WTC11 (cell line): ENCODE measurements at regions not wholly inside any gene's neighbourhood (a gene's known extent, or its start where the extent isn't known, plus 50 kb on each side); places are given as distances from the start of the nearest gene placed in this dataset.

ENCODE experiments used
- ATAC-seq: fragments of 200-7000 bp; cut with Tn5 transposase; 2 replicates; pipeline ENCODE4 v1.10.0; 2021; ENCODE audit warnings: mild to moderate bottlenecking, moderate library complexity
- CTCF ChIA-PET: fragments of 300-600 bp; sonication (Branson Sonifier 250); formaldehyde crosslinking; loops from one replicate; lab custom pipeline; 2021; ENCODE audit warnings: antibody characterized with exemption; lab: Charles Lee
- POLR2A ChIA-PET: fragments of 350-600 bp; sonication (Branson Sonifier 250); formaldehyde crosslinking; loops from one replicate; lab custom pipeline; 2021; ENCODE audit warnings: antibody characterized with exemption; lab: Charles Lee
- DNase-seq: peaks from one replicate; pipeline ENCODE4 v3.0.0; 2021; ENCODE audit warnings: low spot score
- H3K27ac Mint-ChIP-seq: 2 replicates; pipeline ENCODE4 v1.8.0; 2021; ENCODE audit warnings: mixed read lengths
- H3K27me3 Mint-ChIP-seq: 2 replicates; pipeline ENCODE4 v1.8.0; 2021; ENCODE audit warnings: low read depth, mild to moderate bottlenecking, moderate library complexity, mixed read lengths
- H3K36me3 Mint-ChIP-seq: 2 replicates; pipeline ENCODE4 v1.8.0; 2021; ENCODE audit warnings: mixed read lengths
- H3K4me1 Mint-ChIP-seq: 2 replicates; pipeline ENCODE4 v1.8.0; 2022; ENCODE audit warnings: mixed read lengths
- H3K4me3 Mint-ChIP-seq: 2 replicates; pipeline ENCODE4 v1.8.0; 2021; ENCODE audit warnings: mild to moderate bottlenecking, moderate library complexity, mixed read lengths
- H3K9me3 Mint-ChIP-seq: 2 replicates; pipeline ENCODE4 v1.8.0; 2021; ENCODE audit warnings: mixed read lengths
- CBFB ChIP-seq: sonication (generic); formaldehyde crosslinking; IDR thresholded peaks from 2 replicates; pipeline ENCODE4 v1.8.1; 2022; ENCODE audit warnings: mild to moderate bottlenecking, low read depth, missing genetic modification reagents
- CREB1 ChIP-seq: sonication (generic); formaldehyde crosslinking; IDR thresholded peaks from 2 replicates; pipeline ENCODE4 v1.8.0; 2023; ENCODE audit warnings: mild to moderate bottlenecking, missing genetic modification reagents
- ELF4 ChIP-seq: sonication (generic); formaldehyde crosslinking; IDR thresholded peaks from 2 replicates; pipeline ENCODE4 v1.8.1; 2022; ENCODE audit warnings: low read depth, mild to moderate bottlenecking, moderate library complexity, missing genetic modification reagents
- FOXP1 ChIP-seq: sonication (generic); formaldehyde crosslinking; IDR thresholded peaks from 2 replicates; pipeline ENCODE4 v1.8.0; 2022; ENCODE audit warnings: missing genetic modification reagents, mild to moderate bottlenecking, moderate library complexity, borderline replicate concordance
- MXD4 ChIP-seq: fragments of 250-450 bp; sonication (Bioruptor Pico); IDR thresholded peaks from 2 replicates; pipeline ENCODE4 v1.8.0; 2021; ENCODE audit warnings: mild to moderate bottlenecking, moderate library complexity, borderline replicate concordance
- NFATC4 ChIP-seq: fragments of 250-450 bp; sonication (Bioruptor Pico); IDR thresholded peaks from 2 replicates; pipeline ENCODE4 v1.9.0; 2021; ENCODE audit warnings: mild to moderate bottlenecking
- NR2C2 ChIP-seq: sonication (generic); formaldehyde crosslinking; IDR thresholded peaks from 2 replicates; pipeline ENCODE4 v1.8.0; 2022; ENCODE audit warnings: mild to moderate bottlenecking, missing genetic modification reagents
- NR3C1 ChIP-seq: sonication (generic); formaldehyde crosslinking; conservative IDR thresholded peaks from 2 replicates; pipeline ENCODE4 v1.8.1; 2023; ENCODE audit warnings: low read depth, mild to moderate bottlenecking, missing genetic modification reagents
- RELA ChIP-seq: sonication (generic); formaldehyde crosslinking; IDR thresholded peaks from 2 replicates; pipeline ENCODE4 v1.8.1; 2022; ENCODE audit warnings: missing genetic modification reagents, mild to moderate bottlenecking, borderline replicate concordance
- SMAD4 ChIP-seq: sonication (generic); formaldehyde crosslinking; IDR thresholded peaks from 2 replicates; pipeline ENCODE4 v1.8.0; 2022; ENCODE audit warnings: mild to moderate bottlenecking, missing genetic modification reagents
- SOX15 ChIP-seq: fragments of 250-450 bp; sonication (Bioruptor Pico); IDR thresholded peaks from 2 replicates; pipeline ENCODE4 v1.9.0; 2021; ENCODE audit warnings: mild to moderate bottlenecking
- TCF7 ChIP-seq: sonication (generic); formaldehyde crosslinking; IDR thresholded peaks from 2 replicates; pipeline ENCODE4 v1.8.0; 2022; ENCODE audit warnings: mild to moderate bottlenecking, low read depth, missing genetic modification reagents, moderate library complexity
- ZNF317 ChIP-seq: sonication (generic); formaldehyde crosslinking; IDR thresholded peaks from 2 replicates; pipeline ENCODE4 v1.8.1; 2023; ENCODE audit warnings: low read depth, mild to moderate bottlenecking, moderate library complexity, missing genetic modification reagents, borderline replicate concordance
- TF ChIP-seq, protein P1 (sequence below): sonication (generic); formaldehyde crosslinking; IDR thresholded peaks from 2 replicates; pipeline ENCODE4 v1.8.1; 2023; ENCODE audit warnings: mild to moderate bottlenecking, moderate library complexity, missing genetic modification reagents
- TF ChIP-seq, protein P2 (sequence below): sonication (generic); formaldehyde crosslinking; IDR thresholded peaks from 2 replicates; pipeline ENCODE4 v1.8.0; 2023; ENCODE audit warnings: mild to moderate bottlenecking, missing genetic modification reagents
- TF ChIP-seq, protein P3 (sequence below): sonication (generic); formaldehyde crosslinking; IDR thresholded peaks from 2 replicates; pipeline ENCODE4 v1.8.1; 2023; ENCODE audit warnings: mild to moderate bottlenecking, missing genetic modification reagents
- TF ChIP-seq, protein P4 (sequence below): fragments of 250-450 bp; sonication (Bioruptor Pico); IDR thresholded peaks from 2 replicates; pipeline ENCODE4 v1.8.0; 2021; ENCODE audit warnings: mild to moderate bottlenecking
- TF ChIP-seq, protein P5 (sequence below): sonication (generic); formaldehyde crosslinking; IDR thresholded peaks from 2 replicates; pipeline ENCODE4 v1.8.1; 2023; ENCODE audit warnings: mild to moderate bottlenecking, missing genetic modification reagents, borderline replicate concordance

DNA sequence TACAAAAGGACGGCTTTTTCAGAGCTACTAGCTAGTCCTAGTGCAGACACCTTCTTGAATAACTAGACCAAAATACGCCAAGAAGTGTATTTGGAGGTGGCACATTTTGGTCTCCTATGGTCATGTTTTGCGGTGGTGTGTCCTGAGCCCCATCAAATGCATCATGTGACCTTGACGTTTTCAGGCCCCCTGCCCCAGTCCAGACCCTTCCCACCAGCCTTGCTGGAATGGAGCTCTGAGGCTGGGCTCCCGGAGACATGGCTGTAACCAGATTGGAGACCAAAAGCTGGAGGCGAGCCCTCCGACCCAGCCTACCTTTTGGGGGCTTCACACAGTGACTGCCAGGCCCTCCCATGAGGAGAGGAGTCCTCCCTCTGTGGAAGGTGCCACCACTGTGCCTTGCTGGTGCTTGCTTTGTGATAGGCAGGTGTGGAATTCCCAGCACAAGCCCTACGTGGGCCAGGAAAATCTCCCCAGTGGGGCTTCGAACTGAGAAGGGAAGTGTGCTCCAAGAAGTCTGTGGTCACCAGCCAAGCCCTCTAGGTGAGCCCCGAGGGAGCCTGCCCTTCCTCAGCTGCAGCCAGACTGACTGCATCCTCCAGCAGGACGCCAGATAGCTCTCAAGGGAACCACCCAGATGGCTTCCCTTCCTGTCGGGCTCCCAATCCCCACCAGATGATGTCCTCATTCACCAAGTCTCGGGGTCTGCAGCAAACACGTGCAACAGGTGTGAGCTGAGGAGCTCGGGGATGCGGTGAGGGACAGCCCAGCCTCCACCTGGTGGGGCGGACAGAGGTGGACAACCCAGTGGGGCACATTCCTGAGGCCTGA lies 126.2 kb downstream of the ASB7 start:
- H3K9me3 Mint-ChIP-seq, result no peaks in the 10 kb centered on the region
- H3K4me1 Mint-ChIP-seq, result peaks cover 8% of the 10 kb centered on the region
- no peak overlapping the region for H3K4me3 Mint-ChIP-seq
- POLR2A ChIA-PET, result no interaction called here
- no peak for TF ChIP-seq MXD4 (CRISPR knock-in tag)
- TF ChIP-seq NFATC4, result no peak
- no peak for TF ChIP-seq SMAD4
- TF ChIP-seq, protein P1, sequence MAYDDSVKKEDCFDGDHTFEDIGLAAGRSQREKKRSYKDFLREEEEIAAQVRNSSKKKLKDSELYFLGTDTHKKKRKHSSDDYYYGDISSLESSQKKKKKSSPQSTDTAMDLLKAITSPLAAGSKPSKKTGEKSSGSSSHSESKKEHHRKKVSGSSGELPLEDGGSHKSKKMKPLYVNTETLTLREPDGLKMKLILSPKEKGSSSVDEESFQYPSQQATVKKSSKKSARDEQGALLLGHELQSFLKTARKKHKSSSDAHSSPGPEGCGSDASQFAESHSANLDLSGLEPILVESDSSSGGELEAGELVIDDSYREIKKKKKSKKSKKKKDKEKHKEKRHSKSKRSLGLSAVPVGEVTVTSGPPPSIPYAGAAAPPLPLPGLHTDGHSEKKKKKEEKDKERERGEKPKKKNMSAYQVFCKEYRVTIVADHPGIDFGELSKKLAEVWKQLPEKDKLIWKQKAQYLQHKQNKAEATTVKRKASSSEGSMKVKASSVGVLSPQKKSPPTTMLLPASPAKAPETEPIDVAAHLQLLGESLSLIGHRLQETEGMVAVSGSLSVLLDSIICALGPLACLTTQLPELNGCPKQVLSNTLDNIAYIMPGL (CRISPR knock-in tag), result no peak
- TF ChIP-seq, protein P2, sequence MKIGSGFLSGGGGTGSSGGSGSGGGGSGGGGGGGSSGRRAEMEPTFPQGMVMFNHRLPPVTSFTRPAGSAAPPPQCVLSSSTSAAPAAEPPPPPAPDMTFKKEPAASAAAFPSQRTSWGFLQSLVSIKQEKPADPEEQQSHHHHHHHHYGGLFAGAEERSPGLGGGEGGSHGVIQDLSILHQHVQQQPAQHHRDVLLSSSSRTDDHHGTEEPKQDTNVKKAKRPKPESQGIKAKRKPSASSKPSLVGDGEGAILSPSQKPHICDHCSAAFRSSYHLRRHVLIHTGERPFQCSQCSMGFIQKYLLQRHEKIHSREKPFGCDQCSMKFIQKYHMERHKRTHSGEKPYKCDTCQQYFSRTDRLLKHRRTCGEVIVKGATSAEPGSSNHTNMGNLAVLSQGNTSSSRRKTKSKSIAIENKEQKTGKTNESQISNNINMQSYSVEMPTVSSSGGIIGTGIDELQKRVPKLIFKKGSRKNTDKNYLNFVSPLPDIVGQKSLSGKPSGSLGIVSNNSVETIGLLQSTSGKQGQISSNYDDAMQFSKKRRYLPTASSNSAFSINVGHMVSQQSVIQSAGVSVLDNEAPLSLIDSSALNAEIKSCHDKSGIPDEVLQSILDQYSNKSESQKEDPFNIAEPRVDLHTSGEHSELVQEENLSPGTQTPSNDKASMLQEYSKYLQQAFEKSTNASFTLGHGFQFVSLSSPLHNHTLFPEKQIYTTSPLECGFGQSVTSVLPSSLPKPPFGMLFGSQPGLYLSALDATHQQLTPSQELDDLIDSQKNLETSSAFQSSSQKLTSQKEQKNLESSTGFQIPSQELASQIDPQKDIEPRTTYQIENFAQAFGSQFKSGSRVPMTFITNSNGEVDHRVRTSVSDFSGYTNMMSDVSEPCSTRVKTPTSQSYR (CRISPR knock-in tag), result no peak
- TF ChIP-seq SOX15 (CRISPR knock-in tag), result no peak
- DNase-seq, result no peak
- H3K27ac Mint-ChIP-seq, result no peak overlapping the region
- no peak for ATAC-seq
- H3K27me3 Mint-ChIP-seq, result no peaks in the 10 kb centered on the region
- CTCF ChIA-PET, result interaction anchor here (1.4 to 2.3 kb wide), 3 partner anchors 8 to 280 kb away, joined by 4 to 8 read pairs (median 6); no protein-coding TSS in a partner anchor
- H3K36me3 Mint-ChIP-seq, result no peaks in the 10 kb centered on the region

DNA sequence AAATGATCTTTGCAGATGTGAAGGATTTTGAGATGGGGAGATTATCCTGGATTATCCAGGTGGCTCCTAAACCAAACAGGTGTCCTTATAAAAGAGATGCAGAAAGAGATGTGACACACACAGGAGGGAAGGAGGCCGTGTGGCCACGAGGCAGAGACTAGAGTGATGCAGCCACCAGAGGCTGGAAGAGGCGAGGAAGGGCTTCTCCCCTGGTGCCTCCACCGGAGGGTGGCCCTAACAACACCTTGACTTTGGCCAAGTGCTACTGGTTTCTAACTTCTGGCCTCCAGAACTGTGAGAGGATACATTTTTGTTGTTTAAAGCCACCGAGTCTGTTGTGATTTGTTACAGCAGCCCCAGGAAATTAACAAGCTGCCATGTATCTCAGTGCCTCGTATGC lies 127.1 kb downstream of the ASB7 start:
- ATAC-seq, result no peak

More for the DNA sequence above, 127.1 kb downstream of the ASB7 start:
- H3K9me3 Mint-ChIP-seq, result peaks cover 5% of the 10 kb centered on the region; the same call in 1 of the 2 replicates
- POLR2A ChIA-PET, result no interaction called here
- no peak for DNase-seq
- TF ChIP-seq FOXP1, result no peak
- TF ChIP-seq, protein P3, sequence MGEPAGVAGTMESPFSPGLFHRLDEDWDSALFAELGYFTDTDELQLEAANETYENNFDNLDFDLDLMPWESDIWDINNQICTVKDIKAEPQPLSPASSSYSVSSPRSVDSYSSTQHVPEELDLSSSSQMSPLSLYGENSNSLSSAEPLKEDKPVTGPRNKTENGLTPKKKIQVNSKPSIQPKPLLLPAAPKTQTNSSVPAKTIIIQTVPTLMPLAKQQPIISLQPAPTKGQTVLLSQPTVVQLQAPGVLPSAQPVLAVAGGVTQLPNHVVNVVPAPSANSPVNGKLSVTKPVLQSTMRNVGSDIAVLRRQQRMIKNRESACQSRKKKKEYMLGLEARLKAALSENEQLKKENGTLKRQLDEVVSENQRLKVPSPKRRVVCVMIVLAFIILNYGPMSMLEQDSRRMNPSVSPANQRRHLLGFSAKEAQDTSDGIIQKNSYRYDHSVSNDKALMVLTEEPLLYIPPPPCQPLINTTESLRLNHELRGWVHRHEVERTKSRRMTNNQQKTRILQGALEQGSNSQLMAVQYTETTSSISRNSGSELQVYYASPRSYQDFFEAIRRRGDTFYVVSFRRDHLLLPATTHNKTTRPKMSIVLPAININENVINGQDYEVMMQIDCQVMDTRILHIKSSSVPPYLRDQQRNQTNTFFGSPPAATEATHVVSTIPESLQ (CRISPR knock-in tag), result no peak
- no peak for TF ChIP-seq SOX15 (CRISPR knock-in tag)
- TF ChIP-seq, protein P4, sequence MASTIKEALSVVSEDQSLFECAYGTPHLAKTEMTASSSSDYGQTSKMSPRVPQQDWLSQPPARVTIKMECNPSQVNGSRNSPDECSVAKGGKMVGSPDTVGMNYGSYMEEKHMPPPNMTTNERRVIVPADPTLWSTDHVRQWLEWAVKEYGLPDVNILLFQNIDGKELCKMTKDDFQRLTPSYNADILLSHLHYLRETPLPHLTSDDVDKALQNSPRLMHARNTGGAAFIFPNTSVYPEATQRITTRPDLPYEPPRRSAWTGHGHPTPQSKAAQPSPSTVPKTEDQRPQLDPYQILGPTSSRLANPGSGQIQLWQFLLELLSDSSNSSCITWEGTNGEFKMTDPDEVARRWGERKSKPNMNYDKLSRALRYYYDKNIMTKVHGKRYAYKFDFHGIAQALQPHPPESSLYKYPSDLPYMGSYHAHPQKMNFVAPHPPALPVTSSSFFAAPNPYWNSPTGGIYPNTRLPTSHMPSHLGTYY (CRISPR knock-in tag), result no peak
- TF ChIP-seq ELF4 (CRISPR knock-in tag), result no peak
- TF ChIP-seq NR2C2 (CRISPR knock-in tag), result no peak
- TF ChIP-seq ZNF317 (CRISPR knock-in tag), result no peak
- TF ChIP-seq NR3C1, result no peak
- TF ChIP-seq CBFB (CRISPR knock-in tag), result no peak
- no peak for TF ChIP-seq TCF7 (CRISPR knock-in tag)
- TF ChIP-seq RELA (CRISPR knock-in tag), result no peak
- TF ChIP-seq CREB1 (CRISPR knock-in tag), result no peak
- TF ChIP-seq, protein P5, sequence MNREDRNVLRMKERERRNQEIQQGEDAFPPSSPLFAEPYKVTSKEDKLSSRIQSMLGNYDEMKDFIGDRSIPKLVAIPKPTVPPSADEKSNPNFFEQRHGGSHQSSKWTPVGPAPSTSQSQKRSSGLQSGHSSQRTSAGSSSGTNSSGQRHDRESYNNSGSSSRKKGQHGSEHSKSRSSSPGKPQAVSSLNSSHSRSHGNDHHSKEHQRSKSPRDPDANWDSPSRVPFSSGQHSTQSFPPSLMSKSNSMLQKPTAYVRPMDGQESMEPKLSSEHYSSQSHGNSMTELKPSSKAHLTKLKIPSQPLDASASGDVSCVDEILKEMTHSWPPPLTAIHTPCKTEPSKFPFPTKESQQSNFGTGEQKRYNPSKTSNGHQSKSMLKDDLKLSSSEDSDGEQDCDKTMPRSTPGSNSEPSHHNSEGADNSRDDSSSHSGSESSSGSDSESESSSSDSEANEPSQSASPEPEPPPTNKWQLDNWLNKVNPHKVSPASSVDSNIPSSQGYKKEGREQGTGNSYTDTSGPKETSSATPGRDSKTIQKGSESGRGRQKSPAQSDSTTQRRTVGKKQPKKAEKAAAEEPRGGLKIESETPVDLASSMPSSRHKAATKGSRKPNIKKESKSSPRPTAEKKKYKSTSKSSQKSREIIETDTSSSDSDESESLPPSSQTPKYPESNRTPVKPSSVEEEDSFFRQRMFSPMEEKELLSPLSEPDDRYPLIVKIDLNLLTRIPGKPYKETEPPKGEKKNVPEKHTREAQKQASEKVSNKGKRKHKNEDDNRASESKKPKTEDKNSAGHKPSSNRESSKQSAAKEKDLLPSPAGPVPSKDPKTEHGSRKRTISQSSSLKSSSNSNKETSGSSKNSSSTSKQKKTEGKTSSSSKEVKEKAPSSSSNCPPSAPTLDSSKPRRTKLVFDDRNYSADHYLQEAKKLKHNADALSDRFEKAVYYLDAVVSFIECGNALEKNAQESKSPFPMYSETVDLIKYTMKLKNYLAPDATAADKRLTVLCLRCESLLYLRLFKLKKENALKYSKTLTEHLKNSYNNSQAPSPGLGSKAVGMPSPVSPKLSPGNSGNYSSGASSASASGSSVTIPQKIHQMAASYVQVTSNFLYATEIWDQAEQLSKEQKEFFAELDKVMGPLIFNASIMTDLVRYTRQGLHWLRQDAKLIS, result no peak
- TF ChIP-seq, all 79 proteins: peak for 0
- no peak overlapping the region for H3K27ac Mint-ChIP-seq
- H3K27me3 Mint-ChIP-seq, result no peaks in the 10 kb centered on the region
- CTCF ChIA-PET, result interaction anchor here (1.4 to 2.3 kb wide), 2 partner anchors 143 to 279 kb away, joined by 4 to 8 read pairs; no protein-coding TSS in a partner anchor
- H3K36me3 Mint-ChIP-seq, result no peaks in the 10 kb centered on the region
- peaks cover 8% of the 10 kb centered on the region for H3K4me1 Mint-ChIP-seq
- no peak overlapping the region for H3K4me3 Mint-ChIP-seq
